ENCODE measurements at regions not wholly inside any gene's neighbourhood (a gene's known extent, or its start where the extent isn't known, plus 50 kb on each side); places are given as distances from the start of the nearest gene placed in this dataset.
A peak's percentile ranks its signal among the peaks of the same experiment; 100 is the strongest.

GRCh38 chr6:7047966-7048365 is 59.8 kb upstream of the RREB1 start (continued):
- TF ChIP-seq ZNF384 (IDR thresholded peaks at IDR 0.05; ENCODE audit: low read depth, low read length) (0 out of 2 replicates have a peak, but pooled peaks have one; percentile 29), FOXK1 (CRISPR knock-in tag; IDR thresholded peaks at IDR 0.05; ENCODE audit: borderline replicate concordance) (no peak), MYC (IDR thresholded peaks at IDR 0.05; ENCODE audit: low read depth, low read length) (0 out of 2 replicates have a peak, but pooled peaks have one; percentile 39), MYC (CRISPR knock-in tag; IDR thresholded peaks at IDR 0.05; ENCODE audit: borderline replicate concordance, low read depth) (no peak), SMC3 (conservative IDR thresholded peaks at IDR 0.05; ENCODE audit: insufficient read depth, low read depth, low read length) (no peak), ZNF408 (CRISPR knock-in tag; IDR thresholded peaks at IDR 0.05; ENCODE audit: low read depth) (no peak), ZFP91 (CRISPR knock-in tag; IDR thresholded peaks at IDR 0.05) (no peak), PHB2 (IDR thresholded peaks at IDR 0.05; ENCODE audit: low read depth) (no peak), DLX4 (CRISPR knock-in tag; IDR thresholded peaks at IDR 0.05) (no peak), ATF3 (IDR thresholded peaks at IDR 0.05) (peak; percentile 49; the same call in 1 of the 2 replicates), ATF3 (CRISPR knock-in tag; conservative IDR thresholded peaks at IDR 0.05) (no peak), ATF7 (IDR thresholded peaks at IDR 0.05) (peak; percentile 31; the same call in 1 of the 2 replicates)
- TF ChIP-seq, protein P1, sequence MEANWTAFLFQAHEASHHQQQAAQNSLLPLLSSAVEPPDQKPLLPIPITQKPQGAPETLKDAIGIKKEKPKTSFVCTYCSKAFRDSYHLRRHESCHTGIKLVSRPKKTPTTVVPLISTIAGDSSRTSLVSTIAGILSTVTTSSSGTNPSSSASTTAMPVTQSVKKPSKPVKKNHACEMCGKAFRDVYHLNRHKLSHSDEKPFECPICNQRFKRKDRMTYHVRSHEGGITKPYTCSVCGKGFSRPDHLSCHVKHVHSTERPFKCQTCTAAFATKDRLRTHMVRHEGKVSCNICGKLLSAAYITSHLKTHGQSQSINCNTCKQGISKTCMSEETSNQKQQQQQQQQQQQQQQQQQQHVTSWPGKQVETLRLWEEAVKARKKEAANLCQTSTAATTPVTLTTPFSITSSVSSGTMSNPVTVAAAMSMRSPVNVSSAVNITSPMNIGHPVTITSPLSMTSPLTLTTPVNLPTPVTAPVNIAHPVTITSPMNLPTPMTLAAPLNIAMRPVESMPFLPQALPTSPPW (CRISPR knock-in tag; IDR thresholded peaks at IDR 0.05): peak; percentile 42; the same call in 1 of the 2 replicates
- TF ChIP-seq, protein P2, sequence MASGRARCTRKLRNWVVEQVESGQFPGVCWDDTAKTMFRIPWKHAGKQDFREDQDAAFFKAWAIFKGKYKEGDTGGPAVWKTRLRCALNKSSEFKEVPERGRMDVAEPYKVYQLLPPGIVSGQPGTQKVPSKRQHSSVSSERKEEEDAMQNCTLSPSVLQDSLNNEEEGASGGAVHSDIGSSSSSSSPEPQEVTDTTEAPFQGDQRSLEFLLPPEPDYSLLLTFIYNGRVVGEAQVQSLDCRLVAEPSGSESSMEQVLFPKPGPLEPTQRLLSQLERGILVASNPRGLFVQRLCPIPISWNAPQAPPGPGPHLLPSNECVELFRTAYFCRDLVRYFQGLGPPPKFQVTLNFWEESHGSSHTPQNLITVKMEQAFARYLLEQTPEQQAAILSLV (tag; IDR thresholded peaks at IDR 0.05): no peak
- TF ChIP-seq, protein P3, sequence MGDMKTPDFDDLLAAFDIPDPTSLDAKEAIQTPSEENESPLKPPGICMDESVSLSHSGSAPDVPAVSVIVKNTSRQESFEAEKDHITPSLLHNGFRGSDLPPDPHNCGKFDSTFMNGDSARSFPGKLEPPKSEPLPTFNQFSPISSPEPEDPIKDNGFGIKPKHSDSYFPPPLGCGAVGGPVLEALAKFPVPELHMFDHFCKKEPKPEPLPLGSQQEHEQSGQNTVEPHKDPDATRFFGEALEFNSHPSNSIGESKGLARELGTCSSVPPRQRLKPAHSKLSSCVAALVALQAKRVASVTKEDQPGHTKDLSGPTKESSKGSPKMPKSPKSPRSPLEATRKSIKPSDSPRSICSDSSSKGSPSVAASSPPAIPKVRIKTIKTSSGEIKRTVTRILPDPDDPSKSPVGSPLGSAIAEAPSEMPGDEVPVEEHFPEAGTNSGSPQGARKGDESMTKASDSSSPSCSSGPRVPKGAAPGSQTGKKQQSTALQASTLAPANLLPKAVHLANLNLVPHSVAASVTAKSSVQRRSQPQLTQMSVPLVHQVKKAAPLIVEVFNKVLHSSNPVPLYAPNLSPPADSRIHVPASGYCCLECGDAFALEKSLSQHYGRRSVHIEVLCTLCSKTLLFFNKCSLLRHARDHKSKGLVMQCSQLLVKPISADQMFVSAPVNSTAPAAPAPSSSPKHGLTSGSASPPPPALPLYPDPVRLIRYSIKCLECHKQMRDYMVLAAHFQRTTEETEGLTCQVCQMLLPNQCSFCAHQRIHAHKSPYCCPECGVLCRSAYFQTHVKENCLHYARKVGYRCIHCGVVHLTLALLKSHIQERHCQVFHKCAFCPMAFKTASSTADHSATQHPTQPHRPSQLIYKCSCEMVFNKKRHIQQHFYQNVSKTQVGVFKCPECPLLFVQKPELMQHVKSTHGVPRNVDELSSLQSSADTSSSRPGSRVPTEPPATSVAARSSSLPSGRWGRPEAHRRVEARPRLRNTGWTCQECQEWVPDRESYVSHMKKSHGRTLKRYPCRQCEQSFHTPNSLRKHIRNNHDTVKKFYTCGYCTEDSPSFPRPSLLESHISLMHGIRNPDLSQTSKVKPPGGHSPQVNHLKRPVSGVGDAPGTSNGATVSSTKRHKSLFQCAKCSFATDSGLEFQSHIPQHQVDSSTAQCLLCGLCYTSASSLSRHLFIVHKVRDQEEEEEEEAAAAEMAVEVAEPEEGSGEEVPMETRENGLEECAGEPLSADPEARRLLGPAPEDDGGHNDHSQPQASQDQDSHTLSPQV (IDR thresholded peaks at IDR 0.05): peak; percentile 67
- TF ChIP-seq, protein P4, sequence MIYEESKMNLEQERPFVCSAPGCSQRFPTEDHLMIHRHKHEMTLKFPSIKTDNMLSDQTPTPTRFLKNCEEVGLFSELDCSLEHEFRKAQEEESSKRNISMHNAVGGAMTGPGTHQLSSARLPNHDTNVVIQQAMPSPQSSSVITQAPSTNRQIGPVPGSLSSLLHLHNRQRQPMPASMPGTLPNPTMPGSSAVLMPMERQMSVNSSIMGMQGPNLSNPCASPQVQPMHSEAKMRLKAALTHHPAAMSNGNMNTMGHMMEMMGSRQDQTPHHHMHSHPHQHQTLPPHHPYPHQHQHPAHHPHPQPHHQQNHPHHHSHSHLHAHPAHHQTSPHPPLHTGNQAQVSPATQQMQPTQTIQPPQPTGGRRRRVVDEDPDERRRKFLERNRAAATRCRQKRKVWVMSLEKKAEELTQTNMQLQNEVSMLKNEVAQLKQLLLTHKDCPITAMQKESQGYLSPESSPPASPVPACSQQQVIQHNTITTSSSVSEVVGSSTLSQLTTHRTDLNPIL (CRISPR knock-in tag; IDR thresholded peaks at IDR 0.05): no peak

All from K562 (cell line).